Spleen (tissue), 11 donors: ENCODE measurements at regions not wholly inside any gene's neighbourhood (a gene's known extent, or its start where the extent isn't known, plus 50 kb on each side); places are given as distances from the start of the nearest gene placed in this dataset.

Source experiments
- DNase-seq: peaks from one replicate; pipeline ENCODE4 v3.0.0-alpha.2; 2020
- H3K27ac ChIP-seq, 8 donors: fragments of 200-600 bp; sonication (generic) in 7 of 8; 1 replicate in 4 of 8; 2 replicates in 4 of 8; pipeline versions ENCODE4 v1.5.0 to v1.8.0; 2016 to 2021; ENCODE audit warnings: inconsistent platforms in 4 of 8, mild to moderate bottlenecking in 4 of 8, moderate library complexity in 1 of 8
- H3K27me3 ChIP-seq, 7 donors: fragments of 200-600 bp; sonication (generic) in 6 of 7; replicated peaks in 1 of 7; 1 replicate in 4 of 7; 2 replicates in 3 of 7; pipeline versions ENCODE4 v1.5.0 to v1.8.0; 2016 to 2021; ENCODE audit warnings: inconsistent platforms in 3 of 7, mild to moderate bottlenecking in 1 of 7
- H3K36me3 ChIP-seq, 6 donors: fragments of 200-600 bp; sonication (generic) in 5 of 6; 1 replicate in 4 of 6; 2 replicates in 2 of 6; pipeline versions ENCODE4 v1.5.0 to v1.8.0; 2016 to 2021; ENCODE audit warnings: inconsistent platforms in 2 of 6
- H3K4me1 ChIP-seq, 6 donors: fragments of 200-600 bp; sonication (generic) in 5 of 6; 1 replicate in 3 of 6; 2 replicates in 3 of 6; pipeline versions ENCODE4 v1.5.0 to v1.8.0; 2016 to 2021; ENCODE audit warnings: inconsistent platforms in 3 of 6
- H3K4me3 ChIP-seq, 8 donors: fragments of 200-600 bp; sonication (generic) in 7 of 8; 1 replicate in 4 of 8; 2 replicates in 4 of 8; pipeline versions ENCODE4 v1.5.0 to v1.8.0; 2016 to 2021; ENCODE audit warnings: inconsistent platforms in 4 of 8, mild to moderate bottlenecking in 4 of 8, moderate library complexity in 2 of 8
- H3K9me3 ChIP-seq, 8 donors: fragments of 200-600 bp; sonication (generic) in 7 of 8; 1 replicate in 4 of 8; 2 replicates in 4 of 8; pipeline versions ENCODE4 v1.5.0 to v1.8.0; 2016 to 2021; ENCODE audit warnings: inconsistent platforms in 4 of 8
- CTCF ChIP-seq, 11 experiments: fragments of 200-600 bp in 7 of 11; fragments of 450-650 bp in 4 of 11; sonication (generic) in 4 of 11; IDR thresholded peaks in 8 of 11; conservative IDR thresholded peaks in 3 of 11; 1 replicate in 7 of 11; 2 replicates in 4 of 11; pipeline versions ENCODE4 v1.4.0 to v1.8.0; 2016 to 2021; ENCODE audit warnings: antibody characterized with exemption in 11 of 11, inconsistent platforms in 4 of 11, mild to moderate bottlenecking in 1 of 11
- POLR2A ChIP-seq, 3 donors: fragments of 450-650 bp; IDR thresholded peaks; one replicate each; pipeline ENCODE4 v1.5.1; 2017; ENCODE audit warnings: antibody characterized with exemption in 3 of 3, mild to moderate bottlenecking in 1 of 3
- POLR2AphosphoS5 ChIP-seq, 3 donors: sonication (generic); formaldehyde crosslinking; IDR thresholded peaks; one replicate each; pipeline ENCODE4 v1.5.1; 2017; ENCODE audit warnings: antibody characterized with exemption in 3 of 3
- WGBS, 5 donors: extraction: QIAGEN DNeasy Blood & Tissue Kit in 3 of 5; methylation state at CpG; one replicate each; pipeline versions ENCODE4 v1.1.5 to v1.1.7; 2013 to 2018; 5-methylcytosine and 5-hydroxymethylcytosine counted together
- intact Hi-C: fragments of 100-400 bp; cut with DNase I; formaldehyde crosslinking; loops from one replicate; pipeline ENCODE4 v1.15.0; 2023; ENCODE audit warnings: low total_unique reads
- donor health status: healthy with polysubstance abuse.
- donor health status: DM: no; HTN: no; CAD: no; lungs with moderate emphysema.
- donor health status: DM: no; HTN: no; CAD: no.
- donor health status: Bipolar disorder and iron deficiency.
- donor health status: healthy.
- donor health status: DM: no; HTN: no; CAD: no.
- donor health status: DM: yes; HTN: yes; CAD: no.

DNA sequence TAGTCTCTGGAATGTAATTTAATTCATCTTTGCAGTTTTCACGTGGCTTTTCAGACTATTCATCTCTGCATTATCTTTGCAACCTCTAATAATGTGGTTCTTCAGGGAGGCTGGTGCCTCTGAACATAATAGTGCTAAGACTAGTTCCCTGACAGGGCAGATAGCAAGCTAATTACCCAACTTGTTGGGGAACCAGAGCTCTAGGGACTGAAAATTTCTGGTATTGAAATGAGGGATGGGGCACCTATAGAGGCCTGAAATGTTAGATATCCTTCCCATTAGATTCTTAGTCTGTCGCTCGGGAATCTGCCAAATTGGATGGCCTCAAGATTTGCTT, 693.6 kb upstream of the MAP3K7 start:
- H3K27me3 ChIP-seq, result no peaks in the 10 kb centered on the region
- WGBS, 5 donors, result 73 to 78% (median 76%) methylated on average over 3 of the region's 3 CpGs
- intact Hi-C loops, result no loop called here
- H3K36me3 ChIP-seq, result no peaks in the 10 kb centered on the region
- no peak for DNase-seq
- H3K9me3 ChIP-seq, result peaks cover 0 to 9% (median 0%) of the 10 kb centered on the region in 8 donors
- H3K4me1 ChIP-seq, result no peaks in the 10 kb centered on the region
- H3K4me3 ChIP-seq, result no peak overlapping the region
- TF ChIP-seq CTCF (IDR thresholded peaks at IDR 0.05 in 8 of 11, conservative IDR thresholded peaks at IDR 0.05 in 3 of 11) (no peak), POLR2A (IDR thresholded peaks at IDR 0.05) (no peak), POLR2AphosphoS5 (IDR thresholded peaks at IDR 0.05) (no peak)
- no peak overlapping the region for H3K27ac ChIP-seq

- H3K36me3 ChIP-seq, result no peaks in the 10 kb centered on the region
- no peak overlapping the region for H3K4me3 ChIP-seq
- DNase-seq, result no peak
- WGBS, 5 donors, result 82 to 96% (median 90%) methylated on average over 7 of the region's 7 CpGs
- intact Hi-C loops, result no loop called here
- TF ChIP-seq POLR2A (IDR thresholded peaks at IDR 0.05) (no peak), POLR2AphosphoS5 (IDR thresholded peaks at IDR 0.05) (no peak), CTCF (IDR thresholded peaks at IDR 0.05 in 8 of 11, conservative IDR thresholded peaks at IDR 0.05 in 3 of 11) (no peak)
- no peaks in the 10 kb centered on the region for H3K4me1 ChIP-seq
- no peak overlapping the region for H3K27ac ChIP-seq
- H3K9me3 ChIP-seq, result peaks cover 0 to 9% (median 0%) of the 10 kb centered on the region in 8 donors
- H3K27me3 ChIP-seq, result no peaks in the 10 kb centered on the region
Observed at GRCh38 chr6:91279740-91280493, 693.0 kb upstream of the MAP3K7 start.

GRCh38 chr6:91278416-91278815, 691.5 kb upstream of the MAP3K7 start:
- intact Hi-C loops, result no loop called here
- DNase-seq, result no peak
- Histone ChIP-seq H3K36me3 (no peaks in the 10 kb centered on the region), H3K27me3 (no peaks in the 10 kb centered on the region), H3K9me3 (peaks cover 0 to 9% (median 0%) of the 10 kb centered on the region in 8 donors), H3K27ac (no peak overlapping the region), H3K4me1 (no peaks in the 10 kb centered on the region), H3K4me3 (no peak overlapping the region)
- WGBS, 5 donors, result 98 to 100% (median 99%) methylated on average over 2 of the region's 2 CpGs
- TF ChIP-seq POLR2A (IDR thresholded peaks at IDR 0.05) (no peak), CTCF (IDR thresholded peaks at IDR 0.05 in 8 of 11, conservative IDR thresholded peaks at IDR 0.05 in 3 of 11) (no peak), POLR2AphosphoS5 (IDR thresholded peaks at IDR 0.05) (no peak)

DNA sequence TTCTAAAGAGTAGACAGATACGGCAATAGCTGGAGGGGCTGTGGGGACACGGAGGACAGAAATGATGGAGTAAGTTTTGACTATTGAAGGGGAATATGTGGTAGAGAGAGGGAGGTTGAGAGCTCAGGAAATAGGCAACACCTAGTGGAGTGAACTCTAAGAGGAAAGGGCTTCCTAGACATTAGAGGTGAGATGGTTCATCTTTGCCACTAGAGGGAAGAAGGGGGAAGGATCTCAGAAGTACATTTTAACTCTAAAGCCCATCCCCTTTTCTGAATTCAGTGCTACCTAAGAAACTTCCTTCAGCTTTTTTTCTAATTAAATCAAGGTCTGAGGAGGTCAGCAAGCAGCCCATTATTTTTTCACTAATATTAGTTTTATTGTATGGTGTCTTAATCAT, 689.4 kb upstream of the MAP3K7 start:
- H3K36me3 ChIP-seq, result no peaks in the 10 kb centered on the region
- no peak overlapping the region for H3K27ac ChIP-seq
- no peaks in the 10 kb centered on the region for H3K27me3 ChIP-seq
- 64 to 81% (median 71%) methylated on average over 2 of the region's 2 CpGs for WGBS, 5 donors
- no peak overlapping the region for H3K4me3 ChIP-seq
- H3K9me3 ChIP-seq, result peaks cover 0 to 7% (median 6%) of the 10 kb centered on the region in 8 donors
- DNase-seq, result no peak
- no peaks in the 10 kb centered on the region for H3K4me1 ChIP-seq
- peak in 1 of 11 experiments; percentile 10 for TF ChIP-seq CTCF (IDR thresholded peaks at IDR 0.05 in 8 of 11, conservative IDR thresholded peaks at IDR 0.05 in 3 of 11)
- TF ChIP-seq POLR2A (IDR thresholded peaks at IDR 0.05), result no peak
- intact Hi-C loops, result no loop called here
